GM19452 (cell line): ENCODE measurements at regions not wholly inside any gene's neighbourhood (a gene's known extent, or its start where the extent isn't known, plus 50 kb on each side); places are given as distances from the start of the nearest gene placed in this dataset.

Experiments
- ATAC-seq: cut with Tn5 transposase; IDR thresholded peaks from one replicate; pipeline ENCODE4 v1.9.1; 2021; ENCODE audit not compliant: unreplicated experiment

GRCh38 chr12:20278276-20278675, 90.1 kb upstream of the PDE3A start:
- no peak for ATAC-seq

GRCh38 chr12:20280515-20280914, 87.8 kb upstream of the PDE3A start:
- no peak for ATAC-seq

GRCh38 chr12:20282401-20282800, 85.9 kb upstream of the PDE3A start:
- ATAC-seq = no peak

- no peak for ATAC-seq
These were observed 84.9 kb upstream of the PDE3A start for GRCh38 chr12:20283482-20283881.

- no peak for ATAC-seq
These were observed 78.8 kb upstream of the PDE3A start for GRCh38 chr12:20289520-20289919.

- ATAC-seq = no peak
These were observed 67.9 kb upstream of the PDE3A start for GRCh38 chr12:20300457-20300856.

- no peak for ATAC-seq
These were observed 62.9 kb upstream of the PDE3A start for GRCh38 chr12:20305470-20305869.

GRCh38 chr12:20309504-20310148, 58.7 kb upstream of the PDE3A start:
- no peak for ATAC-seq

- no peak for ATAC-seq
These were observed 54.0 kb upstream of the PDE3A start for GRCh38 chr12:20314328-20314727.

GRCh38 chr12:20317554-20317953, 50.8 kb upstream of the PDE3A start:
- ATAC-seq = no peak
